ENCODE measurements at regions not wholly inside any gene's neighbourhood (a gene's known extent, or its start where the extent isn't known, plus 50 kb on each side); places are given as distances from the start of the nearest gene placed in this dataset.

DNA sequence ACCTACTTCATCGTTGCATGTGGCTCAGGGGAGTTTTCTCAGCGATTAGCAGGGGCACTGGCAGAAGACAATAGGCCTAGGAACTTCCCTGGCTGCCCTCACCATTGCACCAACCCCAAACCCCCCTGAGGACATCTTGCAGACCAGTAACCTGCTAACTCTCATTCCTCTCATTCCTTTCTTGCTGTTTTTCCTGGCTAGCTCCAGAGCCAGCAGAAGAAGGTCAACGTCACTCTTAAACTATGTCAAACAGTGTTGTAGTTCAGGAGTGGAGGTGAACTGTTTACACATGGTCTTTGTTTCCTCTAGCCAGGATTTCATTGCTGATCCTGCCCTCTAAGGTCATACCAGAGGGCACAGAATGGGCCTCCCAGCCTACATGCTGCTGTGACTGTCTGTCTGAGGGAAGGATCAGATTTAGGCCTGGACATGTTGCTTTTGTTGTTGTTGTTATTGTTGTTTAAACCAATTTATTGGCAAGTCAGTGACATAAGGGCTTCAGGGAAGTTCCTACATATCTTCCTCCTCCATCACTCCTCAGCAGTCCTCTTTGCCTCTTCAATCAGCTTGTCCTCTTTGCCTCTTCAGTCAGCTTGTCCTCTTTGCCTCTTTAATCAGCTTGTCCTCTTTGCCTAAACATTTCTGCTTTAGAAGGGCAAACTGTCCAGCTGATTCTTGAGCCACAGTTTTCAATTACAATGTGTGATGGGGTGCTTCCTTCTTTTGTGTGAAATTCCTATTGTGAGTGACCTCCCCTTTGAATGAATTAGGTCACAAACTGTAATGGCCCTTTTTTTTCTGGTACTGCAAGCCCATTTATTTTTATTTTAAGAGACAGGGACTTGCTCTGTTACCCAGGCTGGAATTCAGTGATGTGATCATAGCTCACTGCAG is 471.9 kb upstream of the TNP1 start:
- TF ChIP-seq, protein P1, sequence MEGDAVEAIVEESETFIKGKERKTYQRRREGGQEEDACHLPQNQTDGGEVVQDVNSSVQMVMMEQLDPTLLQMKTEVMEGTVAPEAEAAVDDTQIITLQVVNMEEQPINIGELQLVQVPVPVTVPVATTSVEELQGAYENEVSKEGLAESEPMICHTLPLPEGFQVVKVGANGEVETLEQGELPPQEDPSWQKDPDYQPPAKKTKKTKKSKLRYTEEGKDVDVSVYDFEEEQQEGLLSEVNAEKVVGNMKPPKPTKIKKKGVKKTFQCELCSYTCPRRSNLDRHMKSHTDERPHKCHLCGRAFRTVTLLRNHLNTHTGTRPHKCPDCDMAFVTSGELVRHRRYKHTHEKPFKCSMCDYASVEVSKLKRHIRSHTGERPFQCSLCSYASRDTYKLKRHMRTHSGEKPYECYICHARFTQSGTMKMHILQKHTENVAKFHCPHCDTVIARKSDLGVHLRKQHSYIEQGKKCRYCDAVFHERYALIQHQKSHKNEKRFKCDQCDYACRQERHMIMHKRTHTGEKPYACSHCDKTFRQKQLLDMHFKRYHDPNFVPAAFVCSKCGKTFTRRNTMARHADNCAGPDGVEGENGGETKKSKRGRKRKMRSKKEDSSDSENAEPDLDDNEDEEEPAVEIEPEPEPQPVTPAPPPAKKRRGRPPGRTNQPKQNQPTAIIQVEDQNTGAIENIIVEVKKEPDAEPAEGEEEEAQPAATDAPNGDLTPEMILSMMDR (IDR thresholded peaks at IDR 0.05) = no peak
- TF ChIP-seq POLR2A (IDR thresholded peaks at IDR 0.05) = no peak
